ENCODE measurements at regions not wholly inside any gene's neighbourhood (a gene's known extent, or its start where the extent isn't known, plus 50 kb on each side); places are given as distances from the start of the nearest gene placed in this dataset.

DNA sequence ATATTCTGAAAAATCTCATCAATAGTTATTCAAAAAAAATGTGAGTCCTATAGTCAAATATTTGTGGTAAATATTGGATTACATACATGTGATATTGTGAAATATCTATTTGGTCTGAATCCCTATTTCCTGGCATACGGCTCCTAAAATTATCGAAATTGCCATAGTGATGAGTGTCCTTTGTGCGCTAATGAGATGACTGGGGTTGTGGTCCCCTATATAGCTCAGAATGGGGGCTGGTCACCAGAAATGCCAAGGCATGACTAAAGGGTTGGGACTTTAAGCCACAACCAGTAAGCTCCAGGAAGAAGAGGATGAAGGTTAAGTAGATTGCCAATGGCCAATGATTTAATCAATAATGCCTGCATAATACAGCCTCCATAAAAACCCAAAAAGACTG lies 610.2 kb upstream of the CHRM3 start:
- TF ChIP-seq, protein P1, sequence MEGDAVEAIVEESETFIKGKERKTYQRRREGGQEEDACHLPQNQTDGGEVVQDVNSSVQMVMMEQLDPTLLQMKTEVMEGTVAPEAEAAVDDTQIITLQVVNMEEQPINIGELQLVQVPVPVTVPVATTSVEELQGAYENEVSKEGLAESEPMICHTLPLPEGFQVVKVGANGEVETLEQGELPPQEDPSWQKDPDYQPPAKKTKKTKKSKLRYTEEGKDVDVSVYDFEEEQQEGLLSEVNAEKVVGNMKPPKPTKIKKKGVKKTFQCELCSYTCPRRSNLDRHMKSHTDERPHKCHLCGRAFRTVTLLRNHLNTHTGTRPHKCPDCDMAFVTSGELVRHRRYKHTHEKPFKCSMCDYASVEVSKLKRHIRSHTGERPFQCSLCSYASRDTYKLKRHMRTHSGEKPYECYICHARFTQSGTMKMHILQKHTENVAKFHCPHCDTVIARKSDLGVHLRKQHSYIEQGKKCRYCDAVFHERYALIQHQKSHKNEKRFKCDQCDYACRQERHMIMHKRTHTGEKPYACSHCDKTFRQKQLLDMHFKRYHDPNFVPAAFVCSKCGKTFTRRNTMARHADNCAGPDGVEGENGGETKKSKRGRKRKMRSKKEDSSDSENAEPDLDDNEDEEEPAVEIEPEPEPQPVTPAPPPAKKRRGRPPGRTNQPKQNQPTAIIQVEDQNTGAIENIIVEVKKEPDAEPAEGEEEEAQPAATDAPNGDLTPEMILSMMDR (conservative IDR thresholded peaks at IDR 0.05) = no peak
- no peak for TF ChIP-seq EZH2 (IDR thresholded peaks at IDR 0.05; ENCODE audit: low read depth)
